Heart left ventricle (tissue), 13 donors: ENCODE measurements at regions not wholly inside any gene's neighbourhood (a gene's known extent, or its start where the extent isn't known, plus 50 kb on each side); places are given as distances from the start of the nearest gene placed in this dataset.

Source experiments
- CTCF ChIP-seq, 12 donors: fragments of 200-600 bp; sonication (generic) in 4 of 12; IDR thresholded peaks; one replicate each; pipeline versions ENCODE4 v1.5.0 to v1.8.0; 2018 to 2022; ENCODE audit warnings: antibody characterized with exemption in 12 of 12, mild to moderate bottlenecking in 5 of 12
- POLR2A ChIP-seq, 2 donors: fragments of 450-650 bp; IDR thresholded peaks; one replicate each; pipeline ENCODE4 v1.6.1; 2017; ENCODE audit warnings: antibody characterized with exemption in 2 of 2, mild to moderate bottlenecking in 2 of 2, moderate library complexity in 2 of 2
- donor health status: ischemic (EF 13 %, LVEDD 7.1; RV severe dilation, severe dysfunction).
- donor health status: DM: no; HTN: yes; CAD: no.
- donor health status: DM: no; HTN: no; CAD: no.
- donor health status: ischemic (EF 25% LVEDD 6.9; RV normal size, moderate dysfunction).
- donor health status: ischemic (EF 25% LVEDD 5.7; RV mildly dilated, moderate dysfunction).
- donor health status: ischemic (EF 35%, LVEDD 5.7; RV mildly dilated, moderate dysfunction).
- donor health status: nonischemic (EF 11% LVEDD 7.7; RV severe dilation, severe dysfunction).
- donor health status: DM: yes; HTN: yes; CAD: no.
- donor health status: PGD.
- donor health status: ischemic (EF 29% LVEDD 5.4; RV normal size, mild dysfunction).
- donor health status: nonischemic (EF 23%, LVEDD 6.1; RV moderate dilation, normal function).

- TF ChIP-seq POLR2A (IDR thresholded peaks at IDR 0.05) (no peak), CTCF (IDR thresholded peaks at IDR 0.05) (peak in 8 of 12 donors; percentile 18 to 40 (median 30))
Observed at GRCh38 chr11:128021349-128022006, 565.9 kb downstream of the ETS1 start.
